ENCODE measurements at regions not wholly inside any gene's neighbourhood (a gene's known extent, or its start where the extent isn't known, plus 50 kb on each side); places are given as distances from the start of the nearest gene placed in this dataset.

- TF ChIP-seq CTCF (conservative IDR thresholded peaks at IDR 0.05; ENCODE audit: low read depth, low read length) (no peak), EZH2 (IDR thresholded peaks at IDR 0.05; ENCODE audit: borderline replicate concordance, low read depth, low read length, poor library complexity, severe bottlenecking) (no peak)
Observed at GRCh38 chr5:112064271-112064701, 307.3 kb upstream of the NREP start.

Data from A673 (cell line).